Testis (tissue), 2 donors: ENCODE measurements at regions not wholly inside any gene's neighbourhood (a gene's known extent, or its start where the extent isn't known, plus 50 kb on each side); places are given as distances from the start of the nearest gene placed in this dataset.

Source experiments
- DNase-seq: peaks from one replicate; pipeline ENCODE4 v3.0.0-alpha.2; 2019
- H3K27ac ChIP-seq, 2 donors: fragments of 200-600 bp; sonication (generic); one replicate each; pipeline ENCODE4 v1.5.1; 2019
- H3K27me3 ChIP-seq: fragments of 200-600 bp; sonication (generic); one replicate; pipeline ENCODE4 v1.5.1; 2019
- H3K36me3 ChIP-seq: fragments of 200-600 bp; sonication (generic); one replicate; pipeline ENCODE4 v1.5.1; 2017; ENCODE audit warnings: low read depth; ENCODE audit errors: missing control alignments
- H3K4me1 ChIP-seq: fragments of 200-600 bp; sonication (generic); one replicate; pipeline ENCODE4 v1.5.1; 2019
- H3K4me3 ChIP-seq, 2 donors: fragments of 200-600 bp; sonication (generic); one replicate each; pipeline ENCODE4 v1.5.1; 2017 to 2019
- H3K9me3 ChIP-seq: fragments of 200-600 bp; sonication (generic); one replicate; pipeline ENCODE4 v1.5.1; 2017
- CTCF ChIP-seq, 3 experiments: fragments of 450-650 bp in 2 of 3; fragments of 200-600 bp in 1 of 3; sonication (generic) in 1 of 3; IDR thresholded peaks; one replicate each; pipeline ENCODE4 v1.5.1; 2016 to 2019; ENCODE audit warnings: antibody characterized with exemption in 3 of 3, mild to moderate bottlenecking in 2 of 3, moderate library complexity in 1 of 3
- POLR2A ChIP-seq: fragments of 450-650 bp; IDR thresholded peaks from one replicate; pipeline ENCODE4 v1.6.1; 2017; ENCODE audit warnings: antibody characterized with exemption, mild to moderate bottlenecking, moderate library complexity
- WGBS, 2 donors: methylation state at CpG; one replicate each; pipeline ENCODE4 v1.1.5; 2018; 5-methylcytosine and 5-hydroxymethylcytosine counted together
- intact Hi-C: fragments of 100-400 bp; cut with DNase I; formaldehyde crosslinking; loops from one replicate; pipeline ENCODE4 v1.15.1; 2023; ENCODE audit warnings: low total_unique reads

- TF ChIP-seq POLR2A: no peak
- no peak for TF ChIP-seq CTCF (IDR thresholded peaks at IDR 0.05)
- intact Hi-C loops: no loop called here
Measured at GRCh38 chr10:132476146-132477065, 61.2 kb upstream of the INPP5A start.

DNA sequence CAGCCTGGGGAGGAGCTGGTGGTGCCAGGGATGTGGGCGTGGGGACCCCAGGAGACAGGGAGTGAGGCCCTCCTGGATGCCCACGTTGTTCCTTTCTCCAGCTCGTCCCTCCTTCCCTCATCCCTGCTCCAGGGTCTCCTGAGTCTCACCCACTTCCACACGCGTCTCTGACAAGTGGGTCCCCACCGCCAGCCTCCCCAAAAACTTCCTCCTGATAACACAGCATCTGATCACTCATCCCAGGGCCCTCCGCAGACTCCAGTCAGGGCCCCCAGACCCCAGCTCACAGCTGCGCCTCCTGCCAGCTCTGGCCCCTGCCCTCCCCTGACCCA lies 60.6 kb upstream of the INPP5A start:
- TF ChIP-seq CTCF (IDR thresholded peaks at IDR 0.05): no peak
- TF ChIP-seq POLR2A: no peak
- Histone ChIP-seq H3K36me3 (no peaks in the 10 kb centered on the region), H3K9me3 (no peaks in the 10 kb centered on the region), H3K27ac (no peak overlapping the region), H3K27me3 (no peaks in the 10 kb centered on the region), H3K4me1 (peaks cover 17% of the 10 kb centered on the region), H3K4me3 (no peak overlapping the region)
- intact Hi-C loops: no loop called here
- WGBS, 2 donors: 87 to 95% methylated on average over 5 to 8 of the region's 8 CpGs
- DNase-seq: no peak

More at GRCh38 chr10:132476146-132477065, 61.2 kb upstream of the INPP5A start:
- no peak overlapping the region for H3K27ac ChIP-seq
- H3K4me3 ChIP-seq: no peak overlapping the region
- H3K27me3 ChIP-seq: no peaks in the 10 kb centered on the region
- H3K9me3 ChIP-seq: no peaks in the 10 kb centered on the region
- WGBS, 2 donors: 91 to 93% methylated on average over 6 to 16 of the region's 16 CpGs
- peaks cover 11% of the 10 kb centered on the region for H3K4me1 ChIP-seq
- H3K36me3 ChIP-seq: no peaks in the 10 kb centered on the region
- no peak for DNase-seq

DNA sequence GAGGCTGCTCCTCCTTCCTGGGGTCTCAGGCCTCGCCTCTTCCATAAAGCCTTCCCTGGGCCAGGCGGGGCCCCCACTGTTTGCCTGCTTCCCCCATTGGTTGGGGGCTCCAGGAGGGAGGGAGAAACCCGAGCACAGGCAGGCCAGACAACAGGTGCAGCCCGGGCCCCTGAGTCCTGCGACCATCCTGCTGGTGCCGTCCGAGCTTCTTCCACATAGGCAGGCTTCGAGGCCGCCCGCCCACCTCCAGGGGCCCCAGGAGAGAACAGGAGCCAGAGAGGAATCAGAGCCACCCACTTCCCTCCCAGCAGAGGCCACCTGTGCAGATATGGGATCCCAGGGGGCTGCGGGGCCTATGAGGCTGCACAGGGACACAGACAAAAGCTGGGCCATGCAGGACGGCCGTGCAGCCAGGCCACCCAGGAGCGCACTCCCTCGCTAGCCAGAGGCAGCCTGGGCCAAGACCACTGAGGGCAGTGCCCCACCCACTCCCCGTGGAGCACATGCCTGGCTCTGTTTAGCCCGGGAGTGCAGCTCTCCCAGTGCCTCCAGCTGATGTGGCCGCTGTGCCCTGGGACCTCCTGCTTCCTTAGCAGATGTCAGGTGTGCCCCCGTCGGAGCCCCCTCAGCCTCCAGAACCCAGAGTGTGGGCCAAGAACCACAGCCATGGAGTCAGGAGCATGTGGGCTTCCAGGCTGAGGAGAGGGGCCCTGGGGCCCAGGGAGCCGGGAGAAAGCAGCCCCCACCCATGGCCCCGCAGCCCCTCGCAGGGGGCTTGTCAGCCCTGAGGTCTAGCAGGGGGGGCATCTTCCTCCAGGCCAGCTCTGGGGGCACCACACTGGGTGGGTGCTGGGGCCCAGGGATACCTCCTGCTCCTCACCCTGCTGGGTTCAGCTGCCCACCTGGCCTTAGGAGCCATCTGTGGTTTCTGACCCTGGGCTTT lies 59.9 kb upstream of the INPP5A start:
- Histone ChIP-seq H3K4me1 (peaks cover 17% of the 10 kb centered on the region), H3K36me3 (no peaks in the 10 kb centered on the region), H3K27ac (peak overlapping the region in 1 of 2 donors; percentile 20), H3K9me3 (no peaks in the 10 kb centered on the region), H3K4me3 (no peak overlapping the region), H3K27me3 (no peaks in the 10 kb centered on the region)
- DNase-seq: no peak
- intact Hi-C loops: no loop called here
- 51 to 89% methylated on average over 1 to 23 of the region's 23 CpGs for WGBS, 2 donors
- no peak for TF ChIP-seq POLR2A
- no peak for TF ChIP-seq CTCF (IDR thresholded peaks at IDR 0.05)

DNA sequence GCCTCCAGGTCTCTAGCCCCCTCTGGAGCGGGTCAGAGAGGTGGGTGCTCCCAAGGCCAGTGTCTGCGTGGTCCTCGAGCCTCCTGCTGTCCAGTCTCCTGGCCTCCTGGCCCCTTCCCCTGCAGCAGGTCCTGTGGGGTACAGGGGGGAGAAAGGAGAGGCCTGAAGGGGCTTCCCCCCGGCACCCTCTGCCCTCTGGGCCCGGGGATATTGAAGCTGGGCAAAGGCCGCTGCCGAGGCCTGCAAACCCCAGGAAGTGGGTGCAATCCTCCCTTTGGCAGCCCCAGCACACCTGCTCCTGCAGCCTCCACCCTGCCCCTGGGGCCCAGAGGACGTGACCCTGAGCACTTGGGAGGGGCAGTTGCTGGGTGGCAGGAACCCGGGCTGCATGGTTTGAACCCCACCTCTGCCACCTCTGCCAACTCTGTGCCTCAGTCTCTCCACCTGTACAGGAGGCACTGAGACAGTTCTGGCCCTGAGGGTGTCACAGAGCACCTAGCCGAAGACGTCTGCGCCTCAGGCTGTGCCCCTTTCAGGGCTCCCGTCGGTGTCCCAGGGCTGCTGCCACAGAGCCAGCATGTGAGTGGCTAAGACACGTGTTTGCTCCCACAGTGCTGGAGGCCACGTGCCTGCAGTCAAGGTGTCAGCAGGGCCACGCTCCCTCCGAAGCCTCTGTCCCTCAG lies 59.1 kb upstream of the INPP5A start:
- DNase-seq: no peak
- H3K4me1 ChIP-seq: peaks cover 17% of the 10 kb centered on the region
- intact Hi-C loops: no loop called here
- H3K4me3 ChIP-seq: no peak overlapping the region
- no peaks in the 10 kb centered on the region for H3K36me3 ChIP-seq
- H3K9me3 ChIP-seq: no peaks in the 10 kb centered on the region
- 70 to 94% methylated on average over 4 to 18 of the region's 18 CpGs for WGBS, 2 donors
- H3K27ac ChIP-seq: no peak overlapping the region
- no peak for TF ChIP-seq CTCF (IDR thresholded peaks at IDR 0.05)
- no peak for TF ChIP-seq POLR2A
- H3K27me3 ChIP-seq: no peaks in the 10 kb centered on the region
